ENCODE measurements at regions not wholly inside any gene's neighbourhood (a gene's known extent, or its start where the extent isn't known, plus 50 kb on each side); places are given as distances from the start of the nearest gene placed in this dataset.

GRCh38 chr5:58041884-58042283 lies 418.0 kb downstream of the PLK2 start:
- Histone ChIP-seq H3K9me3 (no peaks in the 10 kb centered on the region), H3K36me3 (no peaks in the 10 kb centered on the region), H3K27ac (no peak overlapping the region), H3K4me3 (no peak overlapping the region), H3K27me3 (no peaks in the 10 kb centered on the region), H3K4me1 (peaks cover 0 to 16% (median 0%) of the 10 kb centered on the region in 12 donors)
- 95 to 100% (median 99%) methylated on average over 3 of the region's 3 CpGs for WGBS, 4 donors
- intact Hi-C loops (cut with DNase I): no loop called here
- TF ChIP-seq POLR2A (IDR thresholded peaks at IDR 0.05): no peak
- TF ChIP-seq CTCF (IDR thresholded peaks at IDR 0.05): no peak
- no peak for DNase-seq
- ATAC-seq: no peak

- Histone ChIP-seq H3K27ac (no peak overlapping the region), H3K27me3 (no peaks in the 10 kb centered on the region), H3K4me1 (peaks cover 0 to 16% (median 0%) of the 10 kb centered on the region in 12 donors), H3K36me3 (no peaks in the 10 kb centered on the region), H3K9me3 (no peaks in the 10 kb centered on the region), H3K4me3 (no peak overlapping the region)
- ATAC-seq: no peak
- TF ChIP-seq POLR2A (IDR thresholded peaks at IDR 0.05) (no peak), CTCF (IDR thresholded peaks at IDR 0.05) (no peak)
- WGBS, 4 donors: 0 to 39% (median 19%) methylated on average over 1 of the region's 1 CpG
- intact Hi-C loops (cut with DNase I): no loop called here
- DNase-seq: no peak
These were observed 419.0 kb downstream of the PLK2 start for GRCh38 chr5:58040846-58041245.

GRCh38 chr5:58040044-58040443 lies 419.8 kb downstream of the PLK2 start:
- H3K27ac ChIP-seq: no peak overlapping the region
- H3K4me1 ChIP-seq: peaks cover 0 to 16% (median 0%) of the 10 kb centered on the region in 12 donors
- ATAC-seq: no peak
- no peaks in the 10 kb centered on the region for H3K27me3 ChIP-seq
- no peak for DNase-seq
- intact Hi-C loops (cut with DNase I): no loop called here
- TF ChIP-seq CTCF (IDR thresholded peaks at IDR 0.05) (no peak), POLR2A (IDR thresholded peaks at IDR 0.05) (no peak)
- H3K9me3 ChIP-seq: no peaks in the 10 kb centered on the region
- H3K36me3 ChIP-seq: no peaks in the 10 kb centered on the region
- H3K4me3 ChIP-seq: no peak overlapping the region
- 49 to 82% (median 60%) methylated on average over 2 of the region's 2 CpGs for WGBS, 4 donors

- ATAC-seq (no peak), DNase-seq (no peak)
- 89 to 98% (median 97%) methylated on average over 3 of the region's 3 CpGs for WGBS, 4 donors
- no peak overlapping the region for H3K4me3 ChIP-seq
- no peaks in the 10 kb centered on the region for H3K9me3 ChIP-seq
- no peak overlapping the region for H3K27ac ChIP-seq
- H3K27me3 ChIP-seq: no peaks in the 10 kb centered on the region
- H3K36me3 ChIP-seq: no peaks in the 10 kb centered on the region
- intact Hi-C loops (cut with DNase I): no loop called here
- peaks cover 0 to 5% (median 0%) of the 10 kb centered on the region in 12 donors for H3K4me1 ChIP-seq
- no peak for TF ChIP-seq CTCF (IDR thresholded peaks at IDR 0.05)
- no peak for TF ChIP-seq POLR2A (IDR thresholded peaks at IDR 0.05)
These were observed 422.0 kb downstream of the PLK2 start for GRCh38 chr5:58037899-58038298.
